Common myeloid progenitor, CD34-positive (primary cell): ENCODE measurements at regions not wholly inside any gene's neighbourhood (a gene's known extent, or its start where the extent isn't known, plus 50 kb on each side); places are given as distances from the start of the nearest gene placed in this dataset.

Source experiments
- CTCF ChIA-PET: fragments of 350-600 bp; sonication (Branson Sonifier 250); formaldehyde crosslinking; loops from one replicate; lab custom pipeline; 2021; ENCODE audit warnings: antibody characterized with exemption; lab: Charles Lee
- POLR2A ChIA-PET: fragments of 350-600 bp; sonication (Branson Sonifier 250); formaldehyde crosslinking; loops from one replicate; lab custom pipeline; 2021; ENCODE audit warnings: antibody characterized with exemption; lab: Charles Lee
- DNase-seq, 3 donors: peaks; one replicate each; pipeline versions ENCODE4 v3.0.0 to v3.0.0-alpha.2; 2013
- H3K27ac ChIP-seq, 2 experiments: 1 replicate in 1 of 2; 2 replicates in 1 of 2; pipeline ENCODE4 v1.7.0; 2013; ENCODE audit warnings: inconsistent platforms in 2 of 2, low read length in 2 of 2, mild to moderate bottlenecking in 2 of 2, low read depth in 1 of 2, moderate library complexity in 1 of 2; ENCODE audit not compliant: severe bottlenecking in 2 of 2, insufficient read depth in 1 of 2, poor library complexity in 1 of 2
- H3K27me3 ChIP-seq, 5 experiments: replicated peaks in 2 of 5; 1 replicate in 3 of 5; 2 replicates in 2 of 5; pipeline versions ENCODE4 v1.6.1 to v1.7.0; 2013; ENCODE audit warnings: low read length in 4 of 5, mild to moderate bottlenecking in 2 of 5, moderate library complexity in 2 of 5, inconsistent platforms in 1 of 5; ENCODE audit not compliant: insufficient read depth in 5 of 5, control insufficient read depth in 4 of 5
- H3K36me3 ChIP-seq, 4 experiments: 1 replicate in 2 of 4; 2 replicates in 2 of 4; pipeline versions ENCODE4 v1.6.1 to v1.7.0; 2013; ENCODE audit warnings: low read length in 3 of 4, control low read depth in 1 of 4, mild to moderate bottlenecking in 1 of 4; ENCODE audit not compliant: control insufficient read depth in 4 of 4, insufficient read depth in 4 of 4
- H3K4me1 ChIP-seq, 4 experiments: 1 replicate in 3 of 4; 2 replicates in 1 of 4; pipeline versions ENCODE4 v1.6.1 to v1.7.1; 2013; ENCODE audit warnings: low read length in 3 of 4, mild to moderate bottlenecking in 3 of 4, control low read depth in 1 of 4, inconsistent platforms in 1 of 4, moderate library complexity in 1 of 4; ENCODE audit not compliant: control insufficient read depth in 4 of 4, insufficient read depth in 4 of 4; ENCODE audit errors: control extremely low read depth in 1 of 4
- H3K4me3 ChIP-seq, 7 experiments: 1 replicate in 4 of 7; 2 replicates in 3 of 7; pipeline versions ENCODE4 v1.5.1 to v1.7.0; 2013; ENCODE audit warnings: mild to moderate bottlenecking in 7 of 7, low read length in 6 of 7, moderate library complexity in 6 of 7, inconsistent platforms in 2 of 7, low read depth in 2 of 7, control low read depth in 1 of 7; ENCODE audit not compliant: insufficient read depth in 4 of 7, control insufficient read depth in 1 of 7; ENCODE audit errors: extremely low read depth in 1 of 7
- H3K9me3 ChIP-seq, 5 experiments: 1 replicate in 4 of 5; 2 replicates in 1 of 5; pipeline versions ENCODE4 v1.6.1 to v1.7.1; 2013; ENCODE audit warnings: low read length in 4 of 5, mild to moderate bottlenecking in 2 of 5, inconsistent platforms in 1 of 5, low read depth in 1 of 5, moderate library complexity in 1 of 5; ENCODE audit not compliant: control insufficient read depth in 4 of 5, insufficient read depth in 2 of 5; ENCODE audit errors: control extremely low read depth in 1 of 5
- WGBS: methylation state at CpG from one replicate; pipeline ENCODE4 v1.1.5; 2013; ENCODE audit not compliant: insufficient coverage; 5-methylcytosine and 5-hydroxymethylcytosine counted together

GRCh38 chr20:36102809-36103596 is 51.5 kb upstream of the EPB41L1 start:
- Histone ChIP-seq H3K4me3 (no peak overlapping the region), H3K9me3 (no peaks in the 10 kb centered on the region), H3K27me3 (peaks cover 0 to 3% (median 0%) of the 10 kb centered on the region in 5 experiments), H3K27ac (no peak overlapping the region), H3K36me3 (no peaks in the 10 kb centered on the region), H3K4me1 (peaks cover 2 to 8% (median 7%) of the 10 kb centered on the region in 4 experiments)
- CTCF ChIA-PET: interaction anchor here (2.4 kb wide), 1 partner anchor 111 kb away, joined by 9 read pairs; no protein-coding TSS in a partner anchor
- WGBS: 82% methylated on average over 3 of the region's 4 CpGs
- DNase-seq: no peak
- POLR2A ChIA-PET: no interaction called here

- ChIA-PET POLR2A (no interaction called here), CTCF (no interaction called here)
- Histone ChIP-seq H3K4me1 (no peaks in the 10 kb centered on the region), H3K36me3 (no peaks in the 10 kb centered on the region), H3K4me3 (no peak overlapping the region), H3K9me3 (no peaks in the 10 kb centered on the region), H3K27me3 (peaks cover 0 to 3% (median 0%) of the 10 kb centered on the region in 5 experiments), H3K27ac (no peak overlapping the region)
- no peak for DNase-seq
- 84% methylated on average over 6 of the region's 7 CpGs for WGBS
These were observed 50.3 kb upstream of the EPB41L1 start for GRCh38 chr20:36104244-36104643.
